Occipital lobe (tissue), 1 donor: ENCODE measurements at regions not wholly inside any gene's neighbourhood (a gene's known extent, or its start where the extent isn't known, plus 50 kb on each side); places are given as distances from the start of the nearest gene placed in this dataset.

Experiments used
- DNase-seq: peaks from one replicate; lab custom pipeline; 2025; lab: John Stamatoyannopoulos, UW

DNA sequence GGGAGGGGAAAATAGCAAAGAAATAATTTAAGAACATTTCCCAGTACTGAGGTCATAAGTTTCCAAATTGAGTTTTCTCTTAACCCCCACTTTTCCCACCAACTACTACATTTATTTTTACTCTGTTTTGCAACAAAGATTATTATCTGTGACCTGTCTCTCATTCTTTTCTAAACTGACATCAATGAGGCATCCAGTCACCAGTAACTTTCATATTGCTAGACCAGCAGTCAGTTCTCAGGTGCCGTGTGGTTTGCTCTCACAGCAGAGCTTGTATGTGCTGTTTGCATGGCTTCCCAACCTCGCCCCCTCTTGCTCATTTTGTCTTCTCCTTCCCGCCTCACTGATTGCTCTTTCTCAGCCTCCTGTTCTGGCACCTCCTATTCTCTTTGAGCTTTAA is 1091.3 kb downstream of the TBC1D22A start:
- DNase-seq: no peak

GRCh38 chr22:47851586-47851985 is 1089.1 kb downstream of the TBC1D22A start:
- DNase-seq: no peak

- no peak for DNase-seq
These were observed 1088.2 kb downstream of the TBC1D22A start for GRCh38 chr22:47850644-47851151.

DNA sequence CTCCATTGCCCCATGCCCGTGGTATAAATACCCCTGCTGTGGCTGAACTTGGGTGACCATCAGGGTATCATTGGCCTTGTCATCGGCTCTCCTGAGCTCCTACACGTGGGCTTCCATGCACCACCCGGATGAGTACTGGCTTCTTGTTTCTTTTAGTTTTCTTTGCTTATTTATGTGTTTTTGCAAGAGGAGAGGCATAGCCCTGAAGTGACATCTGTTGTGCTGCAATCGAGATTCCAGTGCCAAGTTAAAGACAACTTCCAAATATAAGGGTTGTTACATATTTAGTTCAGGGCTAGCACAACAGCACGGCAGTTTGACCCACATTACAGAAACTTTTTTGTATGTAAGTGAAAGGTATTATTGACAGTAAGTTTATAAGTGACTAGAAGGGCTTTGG is 1087.1 kb downstream of the TBC1D22A start:
- DNase-seq: no peak

GRCh38 chr22:47848184-47848920 is 1085.9 kb downstream of the TBC1D22A start:
- DNase-seq: no peak

- peak; percentile 35 for DNase-seq
These were observed 1084.9 kb downstream of the TBC1D22A start for GRCh38 chr22:47847131-47847890.

- DNase-seq: no peak
These were observed 1083.8 kb downstream of the TBC1D22A start for GRCh38 chr22:47846206-47846605.

GRCh38 chr22:47842119-47842518 is 1079.7 kb downstream of the TBC1D22A start:
- no peak for DNase-seq

- DNase-seq: no peak
These were observed 1078.7 kb downstream of the TBC1D22A start for GRCh38 chr22:47841156-47841555.

GRCh38 chr22:47839595-47840227 is 1077.3 kb downstream of the TBC1D22A start:
- DNase-seq: no peak

GRCh38 chr22:47837703-47838102 is 1075.3 kb downstream of the TBC1D22A start:
- no peak for DNase-seq

DNA sequence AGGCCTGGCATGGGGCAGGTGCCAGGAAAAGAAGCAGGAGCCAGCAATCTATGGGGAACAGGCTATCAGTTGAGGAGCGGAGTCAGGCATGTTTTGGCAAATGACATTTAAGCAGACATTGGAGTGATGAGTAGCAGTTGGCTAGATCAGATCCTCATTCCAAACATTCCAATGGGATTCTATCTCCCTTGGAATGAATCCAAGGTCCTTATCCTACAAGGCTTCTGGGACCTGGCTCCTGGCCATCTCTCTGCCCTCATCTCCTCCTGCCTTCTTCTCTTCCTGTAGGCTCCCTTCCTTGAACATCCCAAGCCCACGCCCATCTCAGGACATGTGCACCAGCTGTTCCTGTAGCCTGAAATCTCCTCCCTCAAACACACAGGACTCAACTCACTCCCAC is 1074.5 kb downstream of the TBC1D22A start:
- no peak for DNase-seq

DNA sequence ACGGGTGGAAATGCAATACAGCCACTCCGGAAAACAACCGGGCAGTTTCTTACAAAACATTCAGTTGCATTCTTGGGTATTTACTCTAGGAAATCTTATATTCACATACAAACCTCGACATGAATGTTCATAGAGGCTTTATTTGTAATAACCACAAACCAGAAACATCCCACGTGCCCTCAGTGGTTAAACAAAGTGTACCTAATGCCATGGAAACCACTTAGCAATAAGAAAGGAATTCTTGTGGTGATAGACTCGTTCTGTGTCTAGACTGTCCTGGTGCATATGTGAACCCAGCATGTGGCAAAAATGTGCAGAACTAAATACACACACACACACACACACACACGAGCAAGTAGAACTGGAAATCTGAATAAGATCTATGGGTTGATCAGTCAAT is 1073.3 kb downstream of the TBC1D22A start:
- no peak for DNase-seq

- DNase-seq: no peak
These were observed 1063.6 kb downstream of the TBC1D22A start for GRCh38 chr22:47826016-47826415.

DNA sequence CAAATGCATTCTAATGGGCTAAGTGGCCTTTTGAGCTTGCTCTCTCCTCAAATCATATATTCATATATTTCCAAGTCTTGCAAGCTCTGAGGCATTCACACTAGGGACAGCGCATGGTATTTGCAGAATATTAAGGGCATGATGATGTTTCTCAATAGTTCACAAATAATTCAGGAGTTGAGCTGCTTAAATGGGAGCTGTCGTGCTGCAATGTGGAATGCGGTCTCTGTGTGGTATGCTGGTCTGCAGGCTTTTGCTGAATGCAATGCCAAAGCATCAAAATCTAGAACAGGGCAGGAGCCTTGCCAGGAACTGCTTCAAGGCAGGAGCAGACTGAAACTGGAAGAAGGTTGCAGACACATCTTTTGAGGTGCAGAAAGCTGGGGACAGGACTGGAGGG is 1060.0 kb downstream of the TBC1D22A start:
- DNase-seq: no peak

GRCh38 chr22:47818496-47818895 is 1056.0 kb downstream of the TBC1D22A start:
- DNase-seq: no peak

- no peak for DNase-seq
These were observed 1054.9 kb downstream of the TBC1D22A start for GRCh38 chr22:47817380-47817779.

DNA sequence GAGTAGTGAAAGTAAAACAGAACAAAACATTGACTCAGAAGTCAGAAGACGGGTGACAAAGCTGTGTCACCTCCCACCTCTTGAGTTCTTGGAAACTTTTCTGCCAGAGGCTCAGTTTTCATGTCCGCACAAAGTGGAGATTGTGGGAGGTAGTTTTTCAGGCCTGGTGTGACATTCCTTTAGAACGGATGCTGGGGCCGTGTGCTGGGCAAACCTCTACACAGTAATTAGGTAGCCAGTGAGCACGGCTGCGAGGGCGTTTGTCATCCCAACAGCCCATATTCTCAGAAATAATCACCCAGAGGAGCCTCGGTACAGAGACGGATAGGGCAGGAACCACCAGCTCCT is 1054.4 kb downstream of the TBC1D22A start:
- DNase-seq: no peak

GRCh38 chr22:47816121-47816862 is 1053.8 kb downstream of the TBC1D22A start:
- DNase-seq: no peak

DNA sequence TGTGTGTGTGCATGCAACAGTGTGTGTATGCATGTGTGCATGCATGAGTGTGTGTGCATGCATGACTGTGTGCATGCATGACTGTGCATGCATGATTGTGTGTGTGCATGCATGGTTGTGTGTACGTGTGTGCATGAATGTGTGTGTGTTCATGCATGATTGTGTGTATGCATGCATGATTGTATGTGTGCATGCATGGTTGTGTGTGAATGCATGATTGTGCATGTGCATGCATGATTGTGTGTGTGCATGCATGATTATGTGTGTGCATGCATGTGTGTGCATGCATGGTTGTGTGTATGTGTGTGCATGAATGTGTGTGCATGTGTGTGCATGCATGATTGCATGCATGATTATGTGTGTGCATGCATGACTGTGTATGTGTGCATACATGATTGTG is 1052.0 kb downstream of the TBC1D22A start:
- DNase-seq: no peak

- no peak for DNase-seq
These were observed 1051.2 kb downstream of the TBC1D22A start for GRCh38 chr22:47813661-47814060.

DNA sequence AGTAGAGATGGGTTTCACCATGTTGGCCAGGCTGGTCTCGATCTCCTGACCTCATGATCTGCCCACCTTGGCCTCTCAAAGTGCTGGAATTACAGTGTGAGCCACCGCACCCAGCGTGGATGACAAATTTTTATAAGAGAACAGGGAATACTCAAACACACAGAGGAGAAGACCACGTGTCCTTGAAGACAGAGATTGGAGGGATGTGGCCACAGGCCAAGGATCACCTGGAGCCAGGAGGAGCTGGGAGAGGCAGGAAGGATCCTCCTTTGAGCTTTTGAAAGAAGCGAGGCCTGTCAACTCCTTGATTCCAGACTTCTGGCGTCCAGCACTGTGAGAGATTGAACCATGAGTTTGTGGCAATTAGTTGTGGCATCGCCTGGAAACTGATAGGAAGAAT is 1049.5 kb downstream of the TBC1D22A start:
- DNase-seq: no peak
